Fibroblast of lung (primary cell): ENCODE measurements at regions not wholly inside any gene's neighbourhood (a gene's known extent, or its start where the extent isn't known, plus 50 kb on each side); places are given as distances from the start of the nearest gene placed in this dataset.

Source experiments
- EZH2 ChIP-seq: IDR thresholded peaks from 2 replicates; pipeline ENCODE4 v1.5.1; 2012; ENCODE audit warnings: low read length, control low read depth, mild to moderate bottlenecking; ENCODE audit errors: missing control alignments
- TF ChIP-seq, protein P1 (sequence below), 2 donors: IDR thresholded peaks in 1 of 2; conservative IDR thresholded peaks in 1 of 2; 1 replicate in 1 of 2; 2 replicates in 1 of 2; pipeline ENCODE4 v1.5.1; 2011 to 2012; ENCODE audit warnings: low read length in 2 of 2, control low read depth in 1 of 2, inconsistent platforms in 1 of 2, low read depth in 1 of 2, mild to moderate bottlenecking in 1 of 2

DNA sequence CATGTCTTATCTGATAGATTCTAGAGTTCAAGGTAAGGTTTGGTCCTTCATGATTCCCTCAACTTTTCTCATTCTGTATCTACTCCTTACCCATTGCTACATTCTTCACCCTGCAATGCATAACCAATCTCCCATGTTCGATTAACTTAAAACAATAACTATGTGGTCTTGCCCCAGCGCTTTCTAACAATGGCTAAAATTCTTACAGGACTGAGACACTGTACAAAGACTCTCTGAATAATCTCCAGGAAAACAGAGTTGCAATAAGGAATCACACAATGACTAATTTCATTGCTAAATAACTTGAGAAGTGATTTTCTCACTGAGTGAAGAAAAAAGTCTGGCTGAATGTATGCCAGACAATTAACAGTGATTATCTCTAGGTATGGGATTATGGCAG lies 69.6 kb upstream of the FAM174B start:
- TF ChIP-seq, protein P1, sequence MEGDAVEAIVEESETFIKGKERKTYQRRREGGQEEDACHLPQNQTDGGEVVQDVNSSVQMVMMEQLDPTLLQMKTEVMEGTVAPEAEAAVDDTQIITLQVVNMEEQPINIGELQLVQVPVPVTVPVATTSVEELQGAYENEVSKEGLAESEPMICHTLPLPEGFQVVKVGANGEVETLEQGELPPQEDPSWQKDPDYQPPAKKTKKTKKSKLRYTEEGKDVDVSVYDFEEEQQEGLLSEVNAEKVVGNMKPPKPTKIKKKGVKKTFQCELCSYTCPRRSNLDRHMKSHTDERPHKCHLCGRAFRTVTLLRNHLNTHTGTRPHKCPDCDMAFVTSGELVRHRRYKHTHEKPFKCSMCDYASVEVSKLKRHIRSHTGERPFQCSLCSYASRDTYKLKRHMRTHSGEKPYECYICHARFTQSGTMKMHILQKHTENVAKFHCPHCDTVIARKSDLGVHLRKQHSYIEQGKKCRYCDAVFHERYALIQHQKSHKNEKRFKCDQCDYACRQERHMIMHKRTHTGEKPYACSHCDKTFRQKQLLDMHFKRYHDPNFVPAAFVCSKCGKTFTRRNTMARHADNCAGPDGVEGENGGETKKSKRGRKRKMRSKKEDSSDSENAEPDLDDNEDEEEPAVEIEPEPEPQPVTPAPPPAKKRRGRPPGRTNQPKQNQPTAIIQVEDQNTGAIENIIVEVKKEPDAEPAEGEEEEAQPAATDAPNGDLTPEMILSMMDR (conservative IDR thresholded peaks at IDR 0.05 in 1 of 2, IDR thresholded peaks at IDR 0.05 in 1 of 2; ENCODE audit: low read depth in 1 of 2, low read length in 2 of 2): no peak
- TF ChIP-seq EZH2: no peak
